ENCODE measurements at regions not wholly inside any gene's neighbourhood (a gene's known extent, or its start where the extent isn't known, plus 50 kb on each side); places are given as distances from the start of the nearest gene placed in this dataset.

GRCh38 chr6:91780270-91780669, 1193.4 kb upstream of the MAP3K7 start:
- TF ChIP-seq CTCF (IDR thresholded peaks at IDR 0.05), result no peak
- no peak for TF ChIP-seq POLR2A (IDR thresholded peaks at IDR 0.05)

All from thyroid gland (tissue), 4 donors.